ENCODE measurements at regions not wholly inside any gene's neighbourhood (a gene's known extent, or its start where the extent isn't known, plus 50 kb on each side); places are given as distances from the start of the nearest gene placed in this dataset.

DNA sequence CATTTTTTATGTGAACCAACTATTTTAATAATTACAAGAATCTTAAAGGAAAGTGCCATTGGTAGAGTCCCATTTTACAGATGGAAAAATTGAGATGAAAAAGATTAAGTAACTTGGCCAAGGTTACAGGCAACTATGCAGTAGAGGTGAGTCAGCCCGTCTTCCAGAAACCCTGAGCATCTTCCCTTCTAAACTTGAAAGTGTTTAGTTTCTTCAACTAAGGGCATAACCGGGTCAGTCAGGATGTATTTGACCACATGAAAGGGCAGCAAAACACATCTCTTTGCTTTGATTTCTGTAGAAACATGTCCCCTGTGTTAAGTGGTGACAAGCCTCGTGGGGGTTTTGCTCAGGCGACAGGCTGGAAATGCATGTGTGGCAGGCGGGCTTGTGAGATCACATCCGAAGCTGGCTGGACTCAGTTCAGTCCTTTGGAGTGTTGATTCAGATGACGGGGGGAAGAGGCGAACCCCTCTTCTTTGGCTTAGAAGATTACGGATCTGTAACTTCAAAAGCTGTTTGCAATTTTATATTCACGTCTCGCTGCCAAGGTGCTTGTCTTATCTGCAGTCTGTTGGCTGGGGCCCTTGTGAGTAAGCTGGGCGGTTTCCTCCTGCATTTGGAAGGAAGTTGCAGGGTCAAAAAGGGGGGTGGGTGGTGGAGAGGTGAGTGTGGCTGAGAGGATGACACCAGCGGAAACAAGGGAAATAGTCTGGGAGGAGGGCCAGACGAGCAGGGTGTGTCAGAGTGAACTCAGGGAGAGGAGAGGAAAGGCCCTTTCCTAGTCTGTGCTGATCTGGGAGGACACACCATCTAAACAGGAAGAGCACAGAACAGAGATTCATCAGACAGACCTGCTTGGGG lies 78.9 kb upstream of the RPS23 start (continued):
- TF ChIP-seq GTF2E2 (tag; IDR thresholded peaks at IDR 0.05) (peak; percentile 43; the same call in 1 of the 2 replicates), ELF1 (tag; IDR thresholded peaks at IDR 0.05) (peak; percentile 57), NFE2 (IDR thresholded peaks at IDR 0.05; ENCODE audit: low read depth) (peak; percentile 65), RCOR1 (IDR thresholded peaks at IDR 0.05; ENCODE audit: borderline replicate concordance in 1 of 2, low read depth in 2 of 2, low read length in 2 of 2) (peak in 1 of 2 experiments; percentile 90; a peak in 2 of 4 replicates), CBFA2T3 (IDR thresholded peaks at IDR 0.05) (peak; percentile 89), TCF3 (CRISPR knock-in tag; IDR thresholded peaks at IDR 0.05) (peak; percentile 82), KDM1A (IDR thresholded peaks at IDR 0.05) (peak; percentile 96 to 98), RBM34 (IDR thresholded peaks at IDR 0.05; ENCODE audit: borderline replicate concordance, insufficient read depth, low read length) (no peak), ZNF174 (CRISPR knock-in tag; IDR thresholded peaks at IDR 0.05) (no peak), ESRRB (CRISPR knock-in tag; IDR thresholded peaks at IDR 0.05; ENCODE audit: borderline replicate concordance) (no peak), NRF1 (conservative IDR thresholded peaks at IDR 0.05 in 1 of 2, IDR thresholded peaks at IDR 0.05 in 1 of 2) (peak; percentile 39 to 40), LEF1 (IDR thresholded peaks at IDR 0.05) (peak; percentile 97), ESRRA (IDR thresholded peaks at IDR 0.05; ENCODE audit: borderline replicate concordance, low read depth) (peak; percentile 70), CXXC5 (CRISPR knock-in tag; IDR thresholded peaks at IDR 0.05) (peak; percentile 75), MLLT1 (IDR thresholded peaks at IDR 0.05) (peak in 1 of 2 experiments; percentile 62; a peak in 1 of 4 replicates), ZNF24 (IDR thresholded peaks at IDR 0.05) (peak; percentile 60; the same call in 1 of the 2 replicates), ZC3H11A (IDR thresholded peaks at IDR 0.05; ENCODE audit: low read depth, low read length) (0 out of 2 replicates have a peak, but pooled peaks have one; percentile 51), CEBPG (CRISPR knock-in tag; IDR thresholded peaks at IDR 0.05) (no peak; the same call in 1 of the 2 replicates), CEBPG (tag; conservative IDR thresholded peaks at IDR 0.05 in 1 of 2, IDR thresholded peaks at IDR 0.05 in 1 of 2) (peak in 1 of 2 experiments; percentile 63; a peak in 2 of 4 replicates), RAD51 (IDR thresholded peaks at IDR 0.05; ENCODE audit: borderline replicate concordance, low read depth) (no peak)
- TF ChIP-seq, protein P1, sequence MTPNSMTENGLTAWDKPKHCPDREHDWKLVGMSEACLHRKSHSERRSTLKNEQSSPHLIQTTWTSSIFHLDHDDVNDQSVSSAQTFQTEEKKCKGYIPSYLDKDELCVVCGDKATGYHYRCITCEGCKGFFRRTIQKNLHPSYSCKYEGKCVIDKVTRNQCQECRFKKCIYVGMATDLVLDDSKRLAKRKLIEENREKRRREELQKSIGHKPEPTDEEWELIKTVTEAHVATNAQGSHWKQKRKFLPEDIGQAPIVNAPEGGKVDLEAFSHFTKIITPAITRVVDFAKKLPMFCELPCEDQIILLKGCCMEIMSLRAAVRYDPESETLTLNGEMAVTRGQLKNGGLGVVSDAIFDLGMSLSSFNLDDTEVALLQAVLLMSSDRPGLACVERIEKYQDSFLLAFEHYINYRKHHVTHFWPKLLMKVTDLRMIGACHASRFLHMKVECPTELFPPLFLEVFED (CRISPR knock-in tag; conservative IDR thresholded peaks at IDR 0.05), result no peak
- TF ChIP-seq, protein P2, sequence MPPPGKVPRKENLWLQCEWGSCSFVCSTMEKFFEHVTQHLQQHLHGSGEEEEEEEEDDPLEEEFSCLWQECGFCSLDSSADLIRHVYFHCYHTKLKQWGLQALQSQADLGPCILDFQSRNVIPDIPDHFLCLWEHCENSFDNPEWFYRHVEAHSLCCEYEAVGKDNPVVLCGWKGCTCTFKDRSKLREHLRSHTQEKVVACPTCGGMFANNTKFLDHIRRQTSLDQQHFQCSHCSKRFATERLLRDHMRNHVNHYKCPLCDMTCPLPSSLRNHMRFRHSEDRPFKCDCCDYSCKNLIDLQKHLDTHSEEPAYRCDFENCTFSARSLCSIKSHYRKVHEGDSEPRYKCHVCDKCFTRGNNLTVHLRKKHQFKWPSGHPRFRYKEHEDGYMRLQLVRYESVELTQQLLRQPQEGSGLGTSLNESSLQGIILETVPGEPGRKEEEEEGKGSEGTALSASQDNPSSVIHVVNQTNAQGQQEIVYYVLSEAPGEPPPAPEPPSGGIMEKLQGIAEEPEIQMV (tag; conservative IDR thresholded peaks at IDR 0.05; ENCODE audit: low read depth), result no peak
- TF ChIP-seq, protein P3, sequence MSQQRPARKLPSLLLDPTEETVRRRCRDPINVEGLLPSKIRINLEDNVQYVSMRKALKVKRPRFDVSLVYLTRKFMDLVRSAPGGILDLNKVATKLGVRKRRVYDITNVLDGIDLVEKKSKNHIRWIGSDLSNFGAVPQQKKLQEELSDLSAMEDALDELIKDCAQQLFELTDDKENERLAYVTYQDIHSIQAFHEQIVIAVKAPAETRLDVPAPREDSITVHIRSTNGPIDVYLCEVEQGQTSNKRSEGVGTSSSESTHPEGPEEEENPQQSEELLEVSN (IDR thresholded peaks at IDR 0.05; ENCODE audit: borderline replicate concordance in 1 of 2, extremely low read depth in 1 of 2, insufficient read depth in 1 of 2, insufficient read length in 1 of 2, low read depth in 1 of 2, low read length in 1 of 2, poor library complexity in 1 of 2, severe bottlenecking in 1 of 2), result peak; percentile 62 to 77
